ENCODE measurements at regions not wholly inside any gene's neighbourhood (a gene's known extent, or its start where the extent isn't known, plus 50 kb on each side); places are given as distances from the start of the nearest gene placed in this dataset.
"Not testable (repeated sequence)": the region's sequence is repeated elsewhere in the genome, so short reads cannot be mapped to it uniquely, and the experiment has no call there.

DNA sequence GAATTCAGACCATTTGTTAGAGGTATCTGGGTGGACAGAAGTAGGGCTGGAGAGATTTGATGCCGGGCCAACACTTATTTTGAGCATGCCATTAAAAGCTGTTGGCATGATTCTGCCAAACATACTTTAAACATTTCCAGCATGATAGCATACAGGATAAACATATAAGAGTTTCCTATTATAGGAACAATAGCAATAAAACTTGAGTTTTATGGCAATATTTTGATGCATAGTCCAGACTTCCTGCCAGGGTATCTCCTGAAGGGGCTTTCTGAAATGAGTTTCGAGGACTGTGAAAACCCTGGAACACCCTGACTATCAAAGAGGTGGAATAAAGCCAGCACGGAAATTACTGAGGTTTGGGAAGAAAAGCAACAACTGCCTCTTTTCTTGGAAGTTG, 1398.0 kb upstream of the NXPH2 start:
- DNase-seq: no peak

DNA sequence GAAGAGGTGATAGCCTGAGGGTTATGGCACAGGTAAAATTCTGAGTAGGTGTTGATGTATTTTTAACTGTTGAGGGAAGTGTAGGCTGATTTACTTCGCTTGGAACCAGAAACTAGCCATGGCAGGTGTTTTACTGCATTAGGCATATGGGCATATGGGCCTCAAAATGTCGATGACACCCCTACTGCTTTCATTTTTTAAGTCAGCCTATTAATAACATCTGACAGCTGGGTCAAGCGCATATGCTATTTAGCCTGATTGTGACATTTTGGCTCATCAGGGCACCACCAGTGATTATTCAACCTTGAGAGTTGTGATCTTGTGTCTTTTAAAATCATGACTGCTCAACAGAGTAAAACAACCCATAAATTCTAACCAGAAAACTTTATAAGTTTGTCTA, 1396.9 kb upstream of the NXPH2 start:
- DNase-seq: no peak

DNA sequence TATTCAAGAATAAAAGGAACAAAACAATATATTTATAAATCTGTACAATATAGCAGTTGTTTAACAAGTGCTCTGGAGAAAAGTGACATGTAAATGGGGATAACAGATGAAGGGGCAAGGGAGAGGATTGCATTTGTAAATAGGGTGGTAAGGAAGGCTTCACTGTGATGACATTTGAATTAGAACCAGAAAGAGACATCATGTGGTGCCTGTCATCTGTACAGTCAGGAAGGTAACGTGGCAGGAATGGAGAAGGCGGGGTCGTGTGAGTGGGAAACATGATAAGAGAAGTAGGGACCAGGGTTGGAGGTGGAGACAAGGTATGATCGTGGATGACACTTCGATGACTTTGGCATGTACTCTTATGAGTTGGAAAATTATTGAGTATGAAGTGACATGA, 1393.6 kb upstream of the NXPH2 start:
- DNase-seq: no peak

DNA sequence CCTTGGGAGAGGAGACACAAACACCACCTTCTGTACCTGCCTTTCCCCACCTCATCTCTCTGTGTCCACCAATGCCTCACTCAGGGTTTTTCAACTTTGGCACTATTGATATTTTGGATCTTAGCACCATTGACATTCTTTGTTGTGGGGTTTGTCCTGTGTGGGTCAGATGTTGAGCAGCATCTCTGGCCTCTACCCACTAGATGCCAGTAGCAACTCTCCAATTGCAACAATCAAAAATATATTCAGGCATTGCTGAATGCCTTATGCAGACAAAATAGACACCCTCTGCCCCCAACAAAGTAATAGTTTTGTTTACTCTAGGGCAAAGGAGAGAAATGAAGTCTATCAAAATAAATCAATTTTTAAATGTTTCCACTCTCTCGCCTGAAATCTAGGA, 1384.3 kb upstream of the NXPH2 start:
- DNase-seq: no peak

DNA sequence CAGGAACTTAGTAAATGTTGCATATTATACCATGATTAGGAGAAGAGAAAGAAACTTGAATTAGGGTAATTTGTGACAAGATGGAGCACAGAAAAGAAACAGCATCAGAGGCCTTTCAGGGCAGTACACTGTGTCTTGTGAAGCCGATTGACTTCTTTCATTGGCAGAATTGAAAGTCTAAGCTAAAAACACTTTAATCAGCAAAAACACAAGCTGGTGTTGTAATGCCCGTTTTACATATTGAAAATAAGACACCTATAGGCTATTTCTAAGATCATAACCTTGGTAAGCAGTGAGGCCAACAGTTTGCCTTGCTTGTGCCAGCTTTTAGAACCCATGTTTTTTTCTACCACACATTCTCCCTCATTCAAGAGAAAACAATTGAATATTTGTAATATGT, 1378.1 kb upstream of the NXPH2 start:
- no peak for DNase-seq

DNA sequence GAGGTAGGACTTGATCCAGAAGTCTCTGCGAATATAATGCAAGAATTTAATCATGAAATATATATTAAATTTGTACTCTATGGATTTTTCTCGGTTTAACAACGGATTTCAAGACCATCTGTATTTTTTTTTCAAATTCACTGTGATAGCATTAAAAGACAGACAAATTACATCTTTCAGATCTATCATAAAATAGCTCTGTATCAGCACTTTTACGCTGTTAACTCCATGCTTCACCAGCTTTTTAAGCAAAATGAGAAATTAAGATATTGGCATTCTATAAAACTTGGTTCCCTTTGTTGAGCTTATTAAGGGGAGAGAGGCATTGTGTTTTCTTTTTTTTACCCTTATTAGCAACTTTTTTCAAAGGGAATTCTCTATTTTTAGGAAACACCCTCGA, 1377.6 kb upstream of the NXPH2 start:
- DNase-seq: no peak

DNA sequence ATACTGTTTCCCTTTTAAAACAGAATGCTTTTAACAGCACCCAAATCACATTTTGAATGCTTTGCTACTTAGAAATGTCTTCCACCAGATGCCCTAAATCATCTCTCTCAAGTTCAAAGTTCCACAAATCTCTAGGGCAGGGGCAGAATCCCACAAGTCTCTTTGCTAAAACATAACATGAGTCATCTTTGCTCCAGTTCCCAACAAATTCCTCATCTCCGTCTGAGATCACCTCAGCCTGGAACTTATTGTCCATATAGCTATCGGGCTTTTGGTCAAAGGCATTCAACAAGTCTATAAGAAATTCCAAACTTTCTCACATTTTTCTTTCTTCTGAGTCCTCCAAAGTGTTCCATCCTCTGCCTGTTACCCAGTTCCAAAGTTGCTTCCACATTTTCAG, 1374.5 kb upstream of the NXPH2 start:
- DNase-seq: no peak

DNA sequence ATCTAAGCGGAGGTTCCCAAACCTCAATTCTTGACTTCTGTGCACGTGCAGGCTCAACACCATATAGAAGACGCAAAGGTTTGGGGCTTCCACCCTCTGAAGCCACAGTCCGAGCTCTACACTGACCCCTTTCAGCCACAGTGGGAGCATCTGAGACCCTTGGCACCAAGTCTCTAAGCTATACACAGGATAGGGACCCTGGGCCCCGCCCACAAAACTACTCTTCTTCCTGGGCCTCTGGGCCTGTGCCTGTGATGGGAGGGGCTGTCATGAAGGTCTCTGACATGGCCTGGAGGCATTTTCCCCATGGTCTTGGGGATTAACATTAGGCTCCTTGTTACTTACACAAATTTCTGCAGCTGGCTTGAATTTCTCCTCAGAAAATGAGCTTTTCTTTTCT, 1374.1 kb upstream of the NXPH2 start:
- no peak for DNase-seq

DNA sequence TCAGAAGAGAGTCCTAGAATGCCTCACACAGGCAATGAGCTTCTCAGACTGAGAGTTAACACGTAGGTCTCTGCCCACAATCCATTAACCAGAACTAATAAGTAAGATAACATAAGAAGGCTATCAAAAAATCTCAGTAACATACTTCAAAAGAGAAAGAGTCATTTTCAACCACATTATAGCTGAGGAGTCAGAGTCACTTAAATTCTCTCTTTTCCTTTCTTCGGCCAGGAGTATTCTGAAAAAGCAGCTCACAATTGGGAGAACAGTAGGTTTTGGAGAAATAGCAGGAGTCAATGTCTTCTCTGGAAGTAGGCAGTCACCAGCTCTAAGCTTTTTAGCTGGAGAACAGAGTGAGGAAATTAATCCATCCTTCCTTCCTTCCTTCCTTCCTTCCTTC, 1364.4 kb upstream of the NXPH2 start:
- DNase-seq: no peak

DNA sequence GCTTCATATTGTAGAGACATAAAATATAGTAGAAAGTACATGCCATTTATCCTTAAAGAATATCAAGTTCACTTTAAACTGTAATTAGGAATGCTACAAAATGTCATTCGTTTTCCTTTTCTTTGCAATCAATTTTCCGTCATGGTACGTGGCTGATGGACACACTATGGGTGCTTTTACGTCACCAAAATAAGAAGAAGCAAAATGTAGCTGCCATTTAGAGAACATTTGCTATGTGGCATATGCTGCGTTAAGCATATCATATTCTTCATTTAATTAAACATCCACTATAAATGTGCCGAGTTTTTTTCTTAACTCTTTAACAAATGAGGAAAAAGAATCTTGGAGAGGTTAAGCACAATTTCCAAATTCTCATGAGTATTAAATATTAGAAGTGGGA, 1358.5 kb upstream of the NXPH2 start:
- DNase-seq: no peak

DNA sequence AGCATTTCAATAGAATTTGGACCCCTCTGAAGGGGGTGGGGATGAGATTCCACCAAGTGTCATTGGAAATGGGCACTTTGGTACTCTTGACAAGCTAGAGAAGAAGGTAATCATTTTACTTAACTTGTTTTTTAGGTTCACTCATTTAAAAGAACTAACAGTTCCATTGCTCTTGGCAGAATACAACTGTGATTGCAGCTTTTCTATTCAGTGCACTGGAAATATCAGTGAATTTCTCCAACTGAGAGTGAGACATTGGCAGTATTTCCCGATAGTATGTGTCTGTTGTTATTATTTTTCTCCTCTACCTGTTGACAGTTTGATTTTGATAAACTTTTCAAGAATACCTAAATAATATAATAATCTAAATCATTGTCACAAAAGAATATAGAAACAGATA, 1356.7 kb upstream of the NXPH2 start:
- DNase-seq: no peak

DNA sequence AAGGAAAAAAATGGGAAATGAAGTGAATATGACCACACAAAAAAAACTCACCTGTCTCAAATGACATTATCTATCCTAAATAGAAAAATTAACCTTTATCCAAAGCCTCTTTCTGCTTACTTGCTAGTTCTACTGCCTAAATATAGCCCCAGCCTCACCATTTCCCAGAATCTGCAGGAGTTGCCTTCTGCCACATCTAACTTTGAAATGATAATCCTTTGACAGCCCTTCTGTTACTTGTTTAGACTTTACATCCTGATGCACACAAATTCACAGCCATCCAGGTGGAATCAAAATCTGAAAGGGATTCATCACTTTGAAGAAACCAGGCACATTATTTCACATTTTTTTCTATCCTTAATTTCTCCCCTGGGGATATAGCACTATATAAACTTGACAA, 1356.2 kb upstream of the NXPH2 start:
- no peak for DNase-seq

DNA sequence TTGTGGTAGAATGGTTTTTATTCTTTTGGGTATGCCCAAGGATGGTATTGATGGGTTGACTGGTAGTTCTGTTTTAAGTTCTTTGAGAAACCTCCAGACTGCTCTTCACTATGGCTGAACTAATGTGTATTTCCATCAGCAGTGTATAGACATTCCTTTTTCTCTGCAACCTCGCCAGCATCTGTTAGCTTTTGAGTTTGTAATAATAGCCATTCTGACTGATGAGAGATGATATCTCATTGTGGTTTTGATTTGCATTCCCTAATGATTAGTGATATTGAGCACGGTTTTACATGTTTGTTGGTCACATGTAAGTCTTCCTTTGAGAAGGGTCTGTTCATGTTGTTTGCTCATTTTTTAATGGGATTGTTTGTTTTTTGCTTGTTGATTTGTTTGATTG, 1348.7 kb upstream of the NXPH2 start:
- no peak for DNase-seq

DNA sequence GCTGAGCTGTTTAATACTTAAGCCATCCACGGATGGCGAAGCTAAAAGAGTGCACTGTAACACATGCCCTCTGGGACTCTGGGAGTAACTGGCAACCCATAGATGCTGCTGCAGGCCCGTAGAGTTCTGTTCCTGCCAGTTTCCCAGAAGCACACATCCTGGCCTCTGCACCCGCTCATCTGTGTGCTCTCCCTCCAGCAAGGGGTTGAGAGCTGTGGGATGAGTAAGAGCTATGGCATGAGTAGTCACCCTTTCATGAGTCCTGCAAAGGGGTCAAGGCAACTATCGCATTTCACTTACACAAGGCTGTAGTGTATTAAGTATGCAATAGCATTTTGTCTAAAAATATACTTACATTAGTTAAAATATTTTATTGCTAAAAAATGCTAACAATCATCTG, 1341.8 kb upstream of the NXPH2 start:
- DNase-seq: no peak

DNA sequence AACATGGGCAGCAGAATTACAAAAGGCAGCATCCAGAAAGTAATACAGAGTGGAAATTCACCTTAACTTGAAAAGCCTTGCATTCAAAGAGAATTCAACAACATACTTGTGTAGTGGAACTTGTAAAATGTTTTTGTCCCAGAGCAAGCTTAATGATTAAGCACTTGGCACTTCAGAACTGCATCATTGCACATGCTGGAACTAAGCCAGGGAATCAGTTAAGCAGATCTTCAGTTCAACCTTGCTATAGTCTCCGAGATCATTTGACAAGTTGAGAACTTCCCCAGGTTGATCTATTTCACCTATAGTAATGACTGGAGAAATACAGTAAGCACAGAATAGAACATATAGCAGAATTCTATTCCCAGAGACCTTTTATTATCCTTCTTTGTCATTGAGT, 1337.2 kb upstream of the NXPH2 start:
- DNase-seq: peak; percentile 77

DNA sequence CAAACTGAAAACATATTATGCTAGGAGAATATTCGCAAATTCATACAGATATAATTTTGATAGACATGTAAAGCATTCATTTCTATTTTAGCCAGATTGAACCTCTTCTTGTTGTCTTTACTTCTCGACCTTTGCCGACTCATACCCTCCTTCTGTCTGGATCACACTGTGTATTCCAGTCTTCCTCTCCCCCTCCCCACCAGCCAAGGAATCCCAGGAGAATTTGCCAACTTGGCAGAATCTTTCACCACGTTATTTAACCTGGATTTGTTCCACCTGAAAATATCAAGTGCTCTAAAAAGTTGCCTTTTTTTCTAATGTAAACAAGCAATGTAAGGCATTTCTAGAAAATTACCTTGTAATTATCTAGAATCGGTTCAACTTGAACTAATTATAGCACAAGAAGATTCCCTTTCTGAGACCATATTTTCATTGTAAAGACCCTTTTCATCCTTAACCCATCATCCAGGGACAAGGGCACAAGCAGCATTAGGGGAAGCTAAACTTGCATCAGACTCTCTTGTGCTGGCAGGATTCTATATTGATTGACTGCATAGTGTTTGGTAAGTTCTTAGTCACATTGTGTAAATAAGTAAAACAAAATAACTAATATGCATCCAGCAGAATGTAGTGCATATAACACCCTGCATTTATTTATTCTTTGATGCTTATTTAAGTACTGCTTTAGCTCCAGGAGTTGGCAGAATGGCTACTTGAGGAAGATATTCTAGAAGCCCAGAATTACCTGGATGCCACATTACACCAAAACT, 1328.7 kb upstream of the NXPH2 start:
- DNase-seq: no peak

DNA sequence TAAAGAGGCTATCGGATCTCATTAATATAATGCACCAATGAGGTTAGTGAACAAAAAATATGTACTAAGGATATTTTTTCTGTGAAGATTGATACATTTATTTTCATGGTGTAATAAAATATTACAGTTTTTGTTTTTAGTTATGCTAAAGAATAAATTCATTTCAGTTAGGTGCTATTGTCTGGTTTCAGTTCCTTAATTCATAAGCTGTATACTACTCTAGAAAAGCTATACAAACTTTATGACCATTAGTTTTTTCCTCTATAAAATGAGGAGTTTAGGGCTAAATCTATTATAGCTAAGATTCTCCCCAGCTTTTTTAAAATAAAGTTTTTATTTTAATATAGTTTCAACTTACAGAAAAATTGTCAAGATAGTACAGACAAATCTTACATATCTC, 1311.7 kb upstream of the NXPH2 start:
- no peak for DNase-seq

DNA sequence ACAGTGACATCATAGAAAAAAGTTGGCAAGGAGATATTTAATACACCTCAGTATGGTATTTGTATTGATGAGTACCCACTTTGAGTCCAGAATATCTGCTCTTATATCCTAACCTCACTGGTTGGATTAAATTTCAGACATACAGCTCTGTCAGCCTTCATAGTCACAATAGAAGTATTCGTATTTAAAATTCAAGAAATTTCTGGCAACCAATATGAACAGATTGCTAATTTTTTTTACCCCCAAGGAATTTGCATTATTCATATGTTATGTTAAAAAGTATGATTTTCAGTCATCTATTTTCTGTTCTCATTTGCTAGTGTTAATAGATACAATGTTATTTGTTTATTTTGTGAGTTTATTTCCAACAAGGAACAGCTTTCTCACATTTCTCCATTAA, 1306.8 kb upstream of the NXPH2 start:
- DNase-seq: no peak

DNA sequence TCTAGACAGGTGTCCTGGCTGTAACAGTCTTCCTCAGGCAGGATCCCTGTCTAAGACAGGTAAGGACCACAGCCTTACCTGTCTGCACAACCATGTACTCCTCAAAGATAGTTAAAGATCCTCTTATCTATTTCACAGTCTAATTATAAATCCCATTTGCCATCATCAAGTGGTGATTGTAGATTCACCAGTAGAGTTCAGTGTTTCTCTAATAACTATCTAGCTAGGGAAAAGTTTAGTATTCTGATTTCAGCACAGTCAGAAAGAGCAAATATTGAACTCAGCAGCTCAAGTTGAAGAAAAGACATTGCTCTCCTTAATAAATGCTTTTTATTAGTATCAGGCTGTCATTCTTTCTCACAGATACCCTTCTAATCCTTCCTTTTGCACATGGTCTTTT, 1305.5 kb upstream of the NXPH2 start:
- DNase-seq: no peak

DNA sequence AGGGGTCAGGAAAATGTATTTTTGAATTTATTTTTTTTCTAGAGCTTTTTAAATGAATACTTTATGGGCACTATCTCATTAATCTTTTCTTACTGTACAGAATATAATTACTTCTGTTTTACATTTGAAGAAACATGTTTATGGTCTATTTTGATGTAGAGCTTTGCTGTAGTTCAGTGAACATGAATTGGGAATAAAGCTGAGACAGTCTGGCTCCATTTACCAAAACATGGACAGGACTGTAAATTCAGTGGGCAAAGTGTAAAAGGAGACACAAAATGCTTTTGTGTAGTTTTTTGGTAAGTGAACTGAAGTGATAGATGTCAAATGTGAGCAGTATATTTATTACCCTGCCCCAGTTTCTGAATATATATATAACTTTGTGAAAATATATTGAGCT, 1298.8 kb upstream of the NXPH2 start:
- DNase-seq: no peak

DNA sequence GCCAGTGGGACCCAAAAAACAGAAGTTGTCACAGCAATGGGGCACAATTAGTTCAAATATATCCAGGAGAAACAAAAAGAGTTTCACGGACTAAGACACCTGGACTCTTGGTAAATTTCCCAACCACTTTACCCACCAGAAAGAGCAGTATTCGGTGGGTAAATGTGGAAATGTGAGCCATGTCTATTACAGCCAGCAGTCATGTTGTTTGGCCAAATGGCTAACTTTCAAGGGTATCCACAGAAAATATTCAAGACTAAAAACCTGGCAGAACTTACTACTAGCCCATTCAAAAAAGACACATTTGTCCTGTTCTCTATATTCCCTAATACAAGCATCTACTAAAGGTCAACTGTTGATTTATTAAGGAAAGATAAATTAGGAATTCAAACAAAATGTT, 1296.0 kb upstream of the NXPH2 start:
- DNase-seq: no peak

DNA sequence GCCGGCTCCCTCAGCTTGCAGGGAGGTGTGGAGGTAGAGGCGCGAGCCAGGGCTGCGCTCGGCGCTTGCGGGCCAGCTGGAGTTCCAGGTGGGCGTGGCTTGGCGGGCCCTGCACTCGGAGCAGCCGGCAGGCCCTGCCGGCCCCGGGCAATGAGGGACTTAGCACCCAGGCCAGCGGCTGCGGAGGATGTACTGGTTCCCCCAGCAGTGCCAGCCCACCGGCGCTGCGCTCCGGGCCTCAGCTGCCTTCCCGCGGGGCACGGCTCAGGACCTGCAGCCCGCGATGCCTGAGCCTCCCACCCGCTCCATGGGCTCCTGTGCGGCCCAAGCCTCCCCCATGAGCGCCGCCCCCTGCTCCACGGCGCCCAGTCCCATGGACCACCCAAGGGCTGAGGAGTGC, 1293.6 kb upstream of the NXPH2 start:
- DNase-seq: not testable (repeated sequence)

DNA sequence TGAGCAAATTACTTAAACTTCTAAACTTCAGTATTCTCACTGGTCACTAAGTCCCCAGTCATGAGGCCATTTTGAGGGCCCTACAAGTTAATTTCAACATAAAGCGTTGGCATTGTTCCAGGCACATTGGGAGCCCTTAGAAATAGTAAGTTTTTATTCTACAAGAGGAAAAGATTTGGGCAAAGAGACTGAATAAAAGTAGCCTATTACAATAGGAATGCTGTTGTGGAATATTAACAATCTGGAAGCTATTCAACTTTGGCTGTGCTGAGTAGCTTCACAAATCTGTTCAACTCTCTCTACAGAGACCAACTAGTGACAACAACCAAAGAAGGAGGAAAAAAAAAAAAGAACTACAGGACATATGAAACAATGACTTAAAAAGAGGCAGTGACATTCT, 1287.5 kb upstream of the NXPH2 start:
- DNase-seq: no peak

DNA sequence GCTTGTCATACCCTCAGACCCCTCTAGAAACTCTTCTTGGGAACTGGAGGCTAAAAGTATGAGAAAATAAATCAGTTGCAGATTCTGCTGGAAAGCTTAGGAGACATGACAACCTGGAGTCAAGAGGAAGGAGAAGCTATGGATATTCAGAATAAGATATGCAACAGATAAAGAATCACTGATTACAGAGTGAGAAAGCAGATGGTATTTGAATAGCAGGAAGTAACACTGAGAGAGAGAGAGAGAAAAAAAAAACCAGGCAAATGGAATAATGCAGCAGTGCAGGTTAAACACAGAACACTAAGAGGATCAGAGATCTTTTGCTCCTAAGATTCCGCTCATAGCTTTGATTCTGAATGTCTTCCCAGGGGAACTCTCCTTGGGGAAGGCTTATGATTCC, 1284.1 kb upstream of the NXPH2 start:
- DNase-seq: no peak

DNA sequence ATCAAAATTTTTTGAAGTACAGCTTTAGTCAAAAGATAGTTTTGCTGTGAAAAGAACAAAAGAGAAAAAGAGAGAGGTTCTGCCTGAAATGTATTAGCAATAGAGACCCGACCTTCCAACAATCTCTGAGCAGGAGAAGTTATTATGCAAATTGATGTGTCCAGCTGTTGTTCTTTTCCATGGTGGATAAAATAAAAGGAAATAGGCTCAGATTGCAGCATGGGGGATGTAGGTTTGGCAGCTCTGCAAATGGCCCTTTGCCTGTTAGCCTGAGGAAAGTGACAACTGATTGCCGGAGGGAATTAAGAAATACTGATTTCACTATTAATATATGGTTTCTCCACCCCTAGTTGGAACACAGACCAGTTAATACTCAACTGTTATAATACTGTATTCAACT, 1283.2 kb upstream of the NXPH2 start:
- peak; percentile 17 for DNase-seq

Measured in left kidney (tissue), 1 donor.